NCI-H187 treated with DMSO at 0.1 percent for 48 hours (cell line): ENCODE measurements at regions not wholly inside any gene's neighbourhood (a gene's known extent, or its start where the extent isn't known, plus 50 kb on each side); places are given as distances from the start of the nearest gene placed in this dataset.

Experiments used
- DNase-seq: peaks from one replicate; lab custom pipeline; 2025; lab: John Stamatoyannopoulos, UW

- no peak for DNase-seq
Measured at GRCh38 chr3:102230057-102230456, 204.8 kb upstream of the ZPLD1 start.

GRCh38 chr3:102233881-102234280 lies 200.9 kb upstream of the ZPLD1 start:
- no peak for DNase-seq

GRCh38 chr3:102235679-102236078 lies 199.1 kb upstream of the ZPLD1 start:
- no peak for DNase-seq

- DNase-seq, result no peak
Measured at GRCh38 chr3:102237181-102237580, 197.6 kb upstream of the ZPLD1 start.

- no peak for DNase-seq
Measured at GRCh38 chr3:102237838-102238237, 197.0 kb upstream of the ZPLD1 start.

GRCh38 chr3:102238362-102238761 lies 196.5 kb upstream of the ZPLD1 start:
- DNase-seq, result no peak

- DNase-seq, result no peak
Measured at GRCh38 chr3:102240720-102241119, 194.1 kb upstream of the ZPLD1 start.

GRCh38 chr3:102248981-102249705 lies 185.7 kb upstream of the ZPLD1 start:
- no peak for DNase-seq

- no peak for DNase-seq
Measured at GRCh38 chr3:102255736-102256135, 179.1 kb upstream of the ZPLD1 start.

GRCh38 chr3:102258666-102259227 lies 176.1 kb upstream of the ZPLD1 start:
- no peak for DNase-seq

GRCh38 chr3:102259663-102260062 lies 175.2 kb upstream of the ZPLD1 start:
- DNase-seq, result no peak

GRCh38 chr3:102265720-102266119 lies 169.1 kb upstream of the ZPLD1 start:
- no peak for DNase-seq

- no peak for DNase-seq
Measured at GRCh38 chr3:102269406-102269805, 165.4 kb upstream of the ZPLD1 start.

- no peak for DNase-seq
Measured at GRCh38 chr3:102290241-102290640, 144.6 kb upstream of the ZPLD1 start.

GRCh38 chr3:102295756-102296155 lies 139.1 kb upstream of the ZPLD1 start:
- no peak for DNase-seq

- DNase-seq, result no peak
Measured at GRCh38 chr3:102297072-102297658, 137.7 kb upstream of the ZPLD1 start.

GRCh38 chr3:102299125-102299877 lies 135.5 kb upstream of the ZPLD1 start:
- no peak for DNase-seq

- no peak for DNase-seq
Measured at GRCh38 chr3:102301155-102301880, 133.5 kb upstream of the ZPLD1 start.

- DNase-seq, result no peak
Measured at GRCh38 chr3:102302020-102302419, 132.8 kb upstream of the ZPLD1 start.

- no peak for DNase-seq
Measured at GRCh38 chr3:102304550-102304949, 130.3 kb upstream of the ZPLD1 start.

GRCh38 chr3:102307442-102307841 lies 127.4 kb upstream of the ZPLD1 start:
- DNase-seq, result no peak

- no peak for DNase-seq
Measured at GRCh38 chr3:102329066-102329465, 105.7 kb upstream of the ZPLD1 start.
